ENCODE measurements at regions not wholly inside any gene's neighbourhood (a gene's known extent, or its start where the extent isn't known, plus 50 kb on each side); places are given as distances from the start of the nearest gene placed in this dataset.

DNA sequence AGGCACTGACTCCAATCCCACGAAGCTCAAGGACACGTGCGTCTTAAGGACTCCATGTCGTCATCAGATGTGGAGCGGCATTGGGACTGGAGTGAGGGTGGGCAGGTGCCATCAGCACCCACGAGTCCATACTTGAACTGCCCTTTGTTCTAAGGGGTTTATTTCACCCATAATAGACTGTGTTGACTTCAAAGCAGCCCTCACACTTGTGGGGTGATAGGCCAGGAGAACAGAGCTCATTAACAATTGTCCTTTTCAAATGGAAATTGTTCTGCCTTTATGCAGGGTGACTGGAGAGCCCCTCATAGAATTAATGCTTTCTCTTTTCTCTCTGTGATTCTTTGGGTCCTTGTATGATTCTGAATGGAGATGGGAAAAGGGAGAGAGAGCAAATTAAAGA lies 376.9 kb upstream of the MGMT start:
- Histone ChIP-seq H3K27me3 (replicated peaks; ENCODE audit: control insufficient read depth, insufficient read depth, low read length) (no peaks in the 10 kb centered on the region), H3K4me3 (replicated peaks; ENCODE audit: low read depth, low read length) (no peak overlapping the region), H3K36me3 (ENCODE audit: control insufficient read depth, insufficient read depth, low read length) (no peaks in the 10 kb centered on the region)
- TF ChIP-seq, protein P1, sequence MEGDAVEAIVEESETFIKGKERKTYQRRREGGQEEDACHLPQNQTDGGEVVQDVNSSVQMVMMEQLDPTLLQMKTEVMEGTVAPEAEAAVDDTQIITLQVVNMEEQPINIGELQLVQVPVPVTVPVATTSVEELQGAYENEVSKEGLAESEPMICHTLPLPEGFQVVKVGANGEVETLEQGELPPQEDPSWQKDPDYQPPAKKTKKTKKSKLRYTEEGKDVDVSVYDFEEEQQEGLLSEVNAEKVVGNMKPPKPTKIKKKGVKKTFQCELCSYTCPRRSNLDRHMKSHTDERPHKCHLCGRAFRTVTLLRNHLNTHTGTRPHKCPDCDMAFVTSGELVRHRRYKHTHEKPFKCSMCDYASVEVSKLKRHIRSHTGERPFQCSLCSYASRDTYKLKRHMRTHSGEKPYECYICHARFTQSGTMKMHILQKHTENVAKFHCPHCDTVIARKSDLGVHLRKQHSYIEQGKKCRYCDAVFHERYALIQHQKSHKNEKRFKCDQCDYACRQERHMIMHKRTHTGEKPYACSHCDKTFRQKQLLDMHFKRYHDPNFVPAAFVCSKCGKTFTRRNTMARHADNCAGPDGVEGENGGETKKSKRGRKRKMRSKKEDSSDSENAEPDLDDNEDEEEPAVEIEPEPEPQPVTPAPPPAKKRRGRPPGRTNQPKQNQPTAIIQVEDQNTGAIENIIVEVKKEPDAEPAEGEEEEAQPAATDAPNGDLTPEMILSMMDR (IDR thresholded peaks at IDR 0.05; ENCODE audit: insufficient read depth, low read length, poor library complexity, severe bottlenecking): no peak
- DNase-seq (ENCODE audit: extremely low read depth, insufficient read length): no peak

- no peak overlapping the region for H3K4me3 ChIP-seq (replicated peaks; ENCODE audit: low read depth, low read length)
- no peak for DNase-seq (ENCODE audit: extremely low read depth, insufficient read length)
Observed at GRCh38 chr10:129090618-129091366, 376.2 kb upstream of the MGMT start.

DNA sequence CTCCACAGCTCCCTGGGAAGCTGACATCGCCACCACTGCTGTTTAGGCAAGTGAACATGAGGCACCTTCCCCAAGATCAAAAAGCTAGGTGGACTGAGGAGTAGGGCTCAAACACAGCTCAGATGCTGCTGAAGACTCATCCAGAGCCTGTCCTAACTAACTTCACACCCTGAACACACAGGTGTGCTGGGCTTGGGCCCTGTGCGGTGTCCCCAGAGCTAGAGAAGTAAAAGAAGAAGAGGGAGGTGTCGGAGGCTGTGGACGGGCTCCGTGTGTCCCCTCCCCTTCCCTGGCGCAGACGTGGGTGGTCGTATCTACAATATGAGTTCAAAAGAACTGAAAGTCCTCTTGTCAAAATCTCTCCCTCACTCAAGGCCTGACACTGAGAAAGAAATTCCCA lies 373.4 kb upstream of the MGMT start:
- Histone ChIP-seq H3K36me3 (ENCODE audit: control insufficient read depth, insufficient read depth, low read length) (no peaks in the 10 kb centered on the region), H3K4me3 (replicated peaks; ENCODE audit: low read depth, low read length) (no peak overlapping the region), H3K27me3 (replicated peaks; ENCODE audit: control insufficient read depth, insufficient read depth, low read length) (no peaks in the 10 kb centered on the region)
- DNase-seq (ENCODE audit: extremely low read depth, insufficient read length): no peak
- TF ChIP-seq, protein P1 (IDR thresholded peaks at IDR 0.05; ENCODE audit: insufficient read depth, low read length, poor library complexity, severe bottlenecking): no peak

More at GRCh38 chr10:129090618-129091366, 376.2 kb upstream of the MGMT start:
- no peaks in the 10 kb centered on the region for H3K36me3 ChIP-seq (ENCODE audit: control insufficient read depth, insufficient read depth, low read length)
- no peaks in the 10 kb centered on the region for H3K27me3 ChIP-seq (replicated peaks; ENCODE audit: control insufficient read depth, insufficient read depth, low read length)
- TF ChIP-seq, protein P1 (IDR thresholded peaks at IDR 0.05; ENCODE audit: insufficient read depth, low read length, poor library complexity, severe bottlenecking): no peak

GRCh38 chr10:129094233-129094632 lies 372.8 kb upstream of the MGMT start:
- no peaks in the 10 kb centered on the region for H3K36me3 ChIP-seq (ENCODE audit: control insufficient read depth, insufficient read depth, low read length)
- no peak overlapping the region for H3K4me3 ChIP-seq (replicated peaks; ENCODE audit: low read depth, low read length)
- no peaks in the 10 kb centered on the region for H3K27me3 ChIP-seq (replicated peaks; ENCODE audit: control insufficient read depth, insufficient read depth, low read length)
- TF ChIP-seq, protein P1 (IDR thresholded peaks at IDR 0.05; ENCODE audit: insufficient read depth, low read length, poor library complexity, severe bottlenecking): no peak
- DNase-seq (ENCODE audit: extremely low read depth, insufficient read length): no peak

- Histone ChIP-seq H3K4me3 (replicated peaks; ENCODE audit: low read depth, low read length) (no peak overlapping the region), H3K36me3 (ENCODE audit: control insufficient read depth, insufficient read depth, low read length) (no peaks in the 10 kb centered on the region), H3K27me3 (replicated peaks; ENCODE audit: control insufficient read depth, insufficient read depth, low read length) (no peaks in the 10 kb centered on the region)
- no peak for DNase-seq (ENCODE audit: extremely low read depth, insufficient read length)
- TF ChIP-seq, protein P1 (IDR thresholded peaks at IDR 0.05; ENCODE audit: insufficient read depth, low read length, poor library complexity, severe bottlenecking): no peak
Observed at GRCh38 chr10:129094861-129095260, 372.2 kb upstream of the MGMT start.

Data from GM06990 (cell line).